Central memory CD8-positive, alpha-beta T cell (primary cell): ENCODE measurements at regions not wholly inside any gene's neighbourhood (a gene's known extent, or its start where the extent isn't known, plus 50 kb on each side); places are given as distances from the start of the nearest gene placed in this dataset.

Source experiments
- ATAC-seq: fragments of 150-1000 bp; cut with Tn5 transposase; replicated peaks from 2 replicates; pipeline ENCODE4 v1.10.0; 2022; ENCODE audit warnings: mild to moderate bottlenecking, moderate FRiP score, moderate number of reproducible peaks; ENCODE audit not compliant: poor library complexity, severe bottlenecking; ENCODE audit errors: extremely low read depth
- DNase-seq, 2 donors: peaks; one replicate each; pipeline ENCODE4 v3.0.0; 2021; ENCODE audit warnings: low spot score in 2 of 2
- H3K27ac Mint-ChIP-seq: one replicate; pipeline ENCODE4 v1.8.0; 2022; ENCODE audit warnings: low read depth, mild to moderate bottlenecking, moderate library complexity, mixed read lengths
- H3K27me3 Mint-ChIP-seq: one replicate; pipeline ENCODE4 v1.8.0; 2022; ENCODE audit warnings: mixed read lengths
- H3K36me3 Mint-ChIP-seq: one replicate; pipeline ENCODE4 v1.8.0; 2022; ENCODE audit warnings: mild to moderate bottlenecking, moderate library complexity, mixed read lengths; ENCODE audit not compliant: insufficient read depth
- H3K4me1 Mint-ChIP-seq: one replicate; pipeline ENCODE4 v1.8.0; 2022; ENCODE audit warnings: mixed read lengths
- H3K4me3 Mint-ChIP-seq: one replicate; pipeline ENCODE4 v1.8.0; 2022; ENCODE audit warnings: mild to moderate bottlenecking, moderate library complexity, mixed read lengths
- H3K9me3 Mint-ChIP-seq: one replicate; pipeline ENCODE4 v1.8.0; 2022; ENCODE audit warnings: mixed read lengths

GRCh38 chr10:4514445-4515108 is 311.4 kb upstream of the AKR1E2 start:
- Mint-ChIP-seq H3K36me3 (no peaks in the 10 kb centered on the region), H3K4me1 (peaks cover 7% of the 10 kb centered on the region), H3K9me3 (no peaks in the 10 kb centered on the region), H3K27ac (no peak overlapping the region), H3K4me3 (no peak overlapping the region), H3K27me3 (peaks cover 49% of the 10 kb centered on the region)
- no peak for ATAC-seq
- no peak for DNase-seq

- Mint-ChIP-seq H3K4me1 (peaks cover 7% of the 10 kb centered on the region), H3K27ac (no peak overlapping the region), H3K9me3 (no peaks in the 10 kb centered on the region), H3K4me3 (no peak overlapping the region), H3K27me3 (peaks cover 52% of the 10 kb centered on the region), H3K36me3 (no peaks in the 10 kb centered on the region)
- DNase-seq (no peak), ATAC-seq (no peak)
Observed at GRCh38 chr10:4512671-4513240, 313.3 kb upstream of the AKR1E2 start.

DNA sequence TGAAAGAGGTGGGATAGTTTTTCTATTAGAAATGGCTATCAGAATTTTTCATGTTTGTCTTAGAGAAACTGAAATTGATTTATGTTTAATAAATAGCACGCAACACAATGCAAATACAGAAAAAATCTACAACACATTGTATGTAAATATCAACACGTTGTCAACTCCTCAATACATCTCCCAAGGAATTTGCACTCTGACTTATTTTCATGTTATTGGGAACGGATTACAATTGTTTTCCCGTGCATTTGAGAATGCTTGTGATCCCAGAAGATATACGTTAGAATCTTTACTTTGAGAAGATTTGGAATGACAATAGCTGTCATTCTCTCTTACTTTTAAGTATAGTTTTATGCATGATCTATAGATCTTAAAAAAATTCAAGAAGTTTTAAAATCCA is 313.8 kb upstream of the AKR1E2 start:
- H3K4me1 Mint-ChIP-seq, result peaks cover 7% of the 10 kb centered on the region
- DNase-seq, result no peak
- ATAC-seq, result no peak
- H3K36me3 Mint-ChIP-seq, result no peaks in the 10 kb centered on the region
- no peak overlapping the region for H3K4me3 Mint-ChIP-seq
- H3K27ac Mint-ChIP-seq, result no peak overlapping the region
- no peaks in the 10 kb centered on the region for H3K9me3 Mint-ChIP-seq
- H3K27me3 Mint-ChIP-seq, result peaks cover 52% of the 10 kb centered on the region

- peaks cover 7% of the 10 kb centered on the region for H3K4me1 Mint-ChIP-seq
- H3K27me3 Mint-ChIP-seq, result peaks cover 52% of the 10 kb centered on the region
- H3K27ac Mint-ChIP-seq, result no peak overlapping the region
- no peak for DNase-seq
- no peak for ATAC-seq
- H3K36me3 Mint-ChIP-seq, result no peaks in the 10 kb centered on the region
- H3K4me3 Mint-ChIP-seq, result no peak overlapping the region
- no peaks in the 10 kb centered on the region for H3K9me3 Mint-ChIP-seq
Observed at GRCh38 chr10:4511509-4511908, 314.5 kb upstream of the AKR1E2 start.

DNA sequence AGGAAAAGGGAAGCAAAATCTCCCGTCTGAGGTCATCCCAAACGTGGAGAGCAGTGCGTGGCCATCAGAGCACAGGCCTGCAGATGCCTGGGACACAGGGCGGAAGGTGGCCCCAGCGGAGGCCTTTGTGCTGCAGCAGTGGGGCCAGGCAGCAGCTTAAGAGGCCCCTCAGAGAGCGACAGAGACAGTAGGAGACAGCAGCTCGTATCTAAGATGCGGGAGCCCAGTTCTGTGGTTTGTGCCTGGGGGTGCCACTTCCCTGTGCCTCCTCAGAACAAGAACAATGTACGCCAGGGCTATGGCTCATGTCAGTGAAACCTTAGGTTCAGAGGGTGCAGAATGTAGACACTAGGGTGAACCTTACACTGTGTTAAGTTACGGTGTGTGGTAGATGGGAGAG is 316.6 kb upstream of the AKR1E2 start:
- DNase-seq (no peak), ATAC-seq (no peak)
- Mint-ChIP-seq H3K27me3 (peaks cover 34% of the 10 kb centered on the region), H3K4me1 (peaks cover 7% of the 10 kb centered on the region), H3K27ac (no peak overlapping the region), H3K9me3 (no peaks in the 10 kb centered on the region), H3K36me3 (no peaks in the 10 kb centered on the region), H3K4me3 (no peak overlapping the region)

- ATAC-seq (no peak), DNase-seq (no peak)
- no peak overlapping the region for H3K27ac Mint-ChIP-seq
- no peaks in the 10 kb centered on the region for H3K9me3 Mint-ChIP-seq
- H3K4me1 Mint-ChIP-seq, result no peaks in the 10 kb centered on the region
- H3K4me3 Mint-ChIP-seq, result no peak overlapping the region
- no peaks in the 10 kb centered on the region for H3K36me3 Mint-ChIP-seq
- H3K27me3 Mint-ChIP-seq, result peaks cover 24% of the 10 kb centered on the region
Observed at GRCh38 chr10:4506095-4506494, 319.9 kb upstream of the AKR1E2 start.

DNA sequence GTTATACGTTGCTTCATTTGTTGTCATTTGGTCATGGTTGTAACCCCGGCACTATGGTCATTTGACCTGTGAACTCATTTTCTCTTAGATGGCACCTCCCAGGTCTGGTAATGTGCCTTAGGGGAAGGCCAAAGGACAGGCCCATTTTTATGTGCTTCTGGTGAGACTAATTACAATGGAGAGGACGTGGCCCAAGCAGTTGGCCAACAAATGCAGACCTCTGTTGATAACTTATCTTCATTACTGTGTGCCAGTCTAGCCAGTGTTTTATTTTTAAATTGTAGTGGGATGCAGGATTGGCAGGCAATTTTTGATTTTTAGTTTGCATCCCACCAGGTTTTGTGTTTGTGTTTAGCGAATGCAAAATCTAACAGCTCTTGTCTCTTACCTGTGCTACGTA is 321.5 kb upstream of the AKR1E2 start:
- no peak overlapping the region for H3K4me3 Mint-ChIP-seq
- H3K9me3 Mint-ChIP-seq, result no peaks in the 10 kb centered on the region
- no peaks in the 10 kb centered on the region for H3K4me1 Mint-ChIP-seq
- no peak overlapping the region for H3K27ac Mint-ChIP-seq
- H3K27me3 Mint-ChIP-seq, result peaks cover 23% of the 10 kb centered on the region
- ATAC-seq, result no peak
- H3K36me3 Mint-ChIP-seq, result no peaks in the 10 kb centered on the region
- DNase-seq, result no peak

DNA sequence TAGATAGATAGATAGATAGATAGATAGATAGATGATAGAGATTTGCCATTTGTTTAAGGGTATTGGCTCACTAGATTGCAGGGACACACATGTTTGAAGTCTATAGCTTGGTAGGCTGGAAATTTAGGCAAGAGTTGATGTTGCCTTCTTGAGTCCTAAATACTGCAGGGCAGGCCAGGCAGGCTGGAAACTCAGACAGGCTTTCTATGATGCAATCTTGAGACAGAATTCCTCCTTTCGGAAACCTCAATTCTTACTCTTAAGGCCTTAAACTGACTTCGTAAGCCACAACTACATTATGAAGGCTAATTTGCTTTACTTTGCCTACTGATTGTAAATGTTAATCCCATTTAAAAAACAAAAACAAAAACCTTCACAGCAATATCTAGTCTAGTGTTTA is 322.9 kb upstream of the AKR1E2 start:
- no peaks in the 10 kb centered on the region for H3K9me3 Mint-ChIP-seq
- no peaks in the 10 kb centered on the region for H3K4me1 Mint-ChIP-seq
- H3K4me3 Mint-ChIP-seq, result no peak overlapping the region
- ATAC-seq (no peak), DNase-seq (no peak)
- H3K36me3 Mint-ChIP-seq, result no peaks in the 10 kb centered on the region
- H3K27me3 Mint-ChIP-seq, result peaks cover 11% of the 10 kb centered on the region
- no peak overlapping the region for H3K27ac Mint-ChIP-seq

GRCh38 chr10:4501306-4501705 is 324.7 kb upstream of the AKR1E2 start:
- Mint-ChIP-seq H3K4me3 (no peak overlapping the region), H3K36me3 (no peaks in the 10 kb centered on the region), H3K27me3 (no peaks in the 10 kb centered on the region), H3K27ac (no peak overlapping the region), H3K9me3 (no peaks in the 10 kb centered on the region), H3K4me1 (no peaks in the 10 kb centered on the region)
- ATAC-seq, result no peak
- DNase-seq, result no peak

- no peak overlapping the region for H3K4me3 Mint-ChIP-seq
- no peak overlapping the region for H3K27ac Mint-ChIP-seq
- no peak for ATAC-seq
- no peaks in the 10 kb centered on the region for H3K36me3 Mint-ChIP-seq
- no peaks in the 10 kb centered on the region for H3K27me3 Mint-ChIP-seq
- no peaks in the 10 kb centered on the region for H3K9me3 Mint-ChIP-seq
- no peak for DNase-seq
- no peaks in the 10 kb centered on the region for H3K4me1 Mint-ChIP-seq
Observed at GRCh38 chr10:4498711-4499251, 327.2 kb upstream of the AKR1E2 start.

DNA sequence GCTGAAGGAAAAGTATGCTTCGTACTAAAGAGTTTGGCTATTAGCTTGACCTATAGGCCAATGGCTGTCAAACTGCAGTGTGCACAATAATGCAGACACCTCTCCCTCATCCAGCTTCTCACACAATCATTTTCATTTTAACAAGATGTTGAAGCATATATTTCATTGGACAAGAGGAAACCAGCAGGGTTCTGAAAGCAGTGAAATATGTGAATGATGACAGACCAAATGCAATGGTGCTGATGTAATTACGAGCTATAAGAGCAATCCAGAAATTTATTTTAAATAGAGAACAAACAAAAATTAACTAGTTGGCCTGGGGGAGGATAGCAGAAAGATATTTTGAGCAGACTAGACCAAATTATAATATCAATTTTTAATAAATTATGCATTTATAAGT is 331.5 kb upstream of the AKR1E2 start:
- H3K27me3 Mint-ChIP-seq, result peaks cover 8% of the 10 kb centered on the region
- ATAC-seq (no peak), DNase-seq (no peak)
- H3K36me3 Mint-ChIP-seq, result no peaks in the 10 kb centered on the region
- no peak overlapping the region for H3K27ac Mint-ChIP-seq
- H3K4me3 Mint-ChIP-seq, result no peak overlapping the region
- no peaks in the 10 kb centered on the region for H3K4me1 Mint-ChIP-seq
- H3K9me3 Mint-ChIP-seq, result no peaks in the 10 kb centered on the region

- H3K4me1 Mint-ChIP-seq, result no peaks in the 10 kb centered on the region
- H3K4me3 Mint-ChIP-seq, result no peak overlapping the region
- no peaks in the 10 kb centered on the region for H3K9me3 Mint-ChIP-seq
- ATAC-seq (no peak), DNase-seq (no peak)
- no peak overlapping the region for H3K27ac Mint-ChIP-seq
- H3K27me3 Mint-ChIP-seq, result peaks cover 18% of the 10 kb centered on the region
- H3K36me3 Mint-ChIP-seq, result no peaks in the 10 kb centered on the region
Observed at GRCh38 chr10:4492202-4492601, 333.8 kb upstream of the AKR1E2 start.

DNA sequence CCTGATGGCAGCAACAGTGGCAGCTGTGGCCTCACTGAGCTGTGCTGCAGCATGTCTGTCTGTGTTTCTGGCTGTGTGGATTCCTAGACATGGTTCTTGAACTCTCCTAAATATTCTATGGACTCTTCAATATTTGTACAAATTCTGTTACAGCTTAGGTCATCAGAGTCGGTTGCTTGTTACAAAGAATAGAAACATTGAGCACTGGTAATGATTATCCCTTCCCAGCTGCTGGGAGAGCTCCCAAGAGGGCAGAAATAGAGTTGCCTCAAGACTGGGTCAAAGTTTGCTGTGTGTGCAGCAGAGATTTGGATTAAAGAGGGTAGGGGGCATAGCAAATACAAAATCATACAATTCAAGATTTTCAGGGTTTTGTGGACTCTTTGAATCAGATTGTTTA is 337.1 kb upstream of the AKR1E2 start:
- Mint-ChIP-seq H3K27me3 (peaks cover 20% of the 10 kb centered on the region), H3K36me3 (no peaks in the 10 kb centered on the region), H3K27ac (no peak overlapping the region), H3K4me1 (no peaks in the 10 kb centered on the region), H3K4me3 (no peak overlapping the region), H3K9me3 (no peaks in the 10 kb centered on the region)
- no peak for DNase-seq
- no peak for ATAC-seq
